GM23338 (cell line): ENCODE measurements at regions not wholly inside any gene's neighbourhood (a gene's known extent, or its start where the extent isn't known, plus 50 kb on each side); places are given as distances from the start of the nearest gene placed in this dataset.

Experiments used
- ATAC-seq: fragments of 200-7000 bp; cut with Tn5 transposase; 3 replicates; pipeline ENCODE4 v1.9.1; 2020
- DNase-seq: peaks from one replicate; pipeline ENCODE4 v3.0.0-alpha.2; 2015; ENCODE audit warnings: low spot score
- H2AFZ ChIP-seq: fragments of 200-600 bp; sonication (generic); 2 replicates; pipeline ENCODE4 v1.8.0; 2016; ENCODE audit warnings: antibody characterized with exemption, mild to moderate bottlenecking, moderate library complexity
- H3F3A ChIP-seq: fragments of 200-600 bp; sonication (generic); replicated peaks from 2 replicates; pipeline ENCODE4 v1.8.0; 2017; ENCODE audit warnings: antibody characterized with exemption, mixed run types, low read depth
- H3K27ac ChIP-seq: fragments of 200-600 bp; sonication (generic); 2 replicates; pipeline ENCODE4 v1.6.1; 2016; ENCODE audit warnings: low read depth
- H3K27me3 ChIP-seq: fragments of 200-600 bp; sonication (generic); 2 replicates; pipeline ENCODE4 v1.8.0; 2016; ENCODE audit warnings: mild to moderate bottlenecking, mixed run types, moderate library complexity; ENCODE audit not compliant: insufficient read depth
- H3K36me3 ChIP-seq: fragments of 200-600 bp; sonication (generic); 2 replicates; pipeline ENCODE4 v1.8.0; 2016; ENCODE audit warnings: mild to moderate bottlenecking; ENCODE audit not compliant: insufficient read depth
- H3K4me1 ChIP-seq: fragments of 200-600 bp; sonication (generic); 2 replicates; pipeline ENCODE4 v1.8.0; 2016; ENCODE audit warnings: mild to moderate bottlenecking, moderate library complexity; ENCODE audit not compliant: insufficient read depth
- H3K4me2 ChIP-seq: fragments of 200-600 bp; sonication (generic); 2 replicates; pipeline ENCODE4 v1.7.1; 2017; ENCODE audit warnings: mixed run types
- H3K4me3 ChIP-seq: fragments of 200-600 bp; sonication (generic); 2 replicates; pipeline ENCODE4 v1.6.1; 2016; ENCODE audit warnings: mixed run types
- H3K79me2 ChIP-seq: fragments of 200-600 bp; sonication (generic); replicated peaks from 2 replicates; pipeline ENCODE4 v1.8.0; 2017; ENCODE audit warnings: mild to moderate bottlenecking; ENCODE audit not compliant: insufficient read depth
- H3K9me2 ChIP-seq: fragments of 200-600 bp; sonication (generic); 2 replicates; pipeline ENCODE4 v1.8.0; 2017; ENCODE audit not compliant: insufficient read depth
- H4K20me1 ChIP-seq: fragments of 200-600 bp; sonication (generic); replicated peaks from 2 replicates; pipeline ENCODE4 v1.8.0; 2017; ENCODE audit warnings: mild to moderate bottlenecking; ENCODE audit not compliant: insufficient read depth
- H3K27ac Mint-ChIP-seq: 2 replicates; pipeline ENCODE4 v1.8.0; 2020; ENCODE audit warnings: inconsistent platforms, mild to moderate bottlenecking, moderate library complexity, mixed read lengths
- H3K27me3 Mint-ChIP-seq: 3 replicates; pipeline ENCODE4 v1.8.0; 2022; ENCODE audit warnings: low read depth, mild to moderate bottlenecking, moderate library complexity, mixed read lengths, inconsistent platforms; ENCODE audit not compliant: insufficient read depth, poor library complexity
- H3K36me3 Mint-ChIP-seq: 3 replicates; pipeline ENCODE4 v1.8.0; 2021; ENCODE audit warnings: low read depth, mild to moderate bottlenecking, inconsistent platforms, moderate library complexity, mixed read lengths
- H3K4me1 Mint-ChIP-seq: 3 replicates; pipeline ENCODE4 v1.8.0; 2020; ENCODE audit warnings: mild to moderate bottlenecking, inconsistent platforms, mixed read lengths
- H3K4me3 Mint-ChIP-seq: 3 replicates; pipeline ENCODE4 v1.8.0; 2021; ENCODE audit warnings: moderate library complexity, mild to moderate bottlenecking, inconsistent platforms, mixed read lengths
- H3K9me3 Mint-ChIP-seq: 3 replicates; pipeline ENCODE4 v1.8.0; 2020; ENCODE audit warnings: moderate library complexity, mild to moderate bottlenecking, inconsistent platforms, mixed read lengths
- EZH2 ChIP-seq: fragments of 200-600 bp; sonication (generic); IDR thresholded peaks from one replicate; pipeline ENCODE4 v1.8.0; 2017; ENCODE audit warnings: antibody characterized with exemption, mild to moderate bottlenecking, low read depth; ENCODE audit not compliant: unreplicated experiment
- JUNB ChIP-seq: IDR thresholded peaks from one replicate; pipeline ENCODE4 v1.6.1; 2016; ENCODE audit warnings: antibody characterized with exemption; ENCODE audit not compliant: unreplicated experiment
- ZNF331 ChIP-seq: fragments of 250-450 bp; sonication (Bioruptor Pico); IDR thresholded peaks from 2 replicates; pipeline ENCODE4 v1.5.0; 2020; ENCODE audit warnings: low read depth, mild to moderate bottlenecking, moderate library complexity
- TF ChIP-seq, protein P1 (sequence below), 2 experiments: fragments of 200-600 bp in 1 of 2; sonication (generic) in 1 of 2; conservative IDR thresholded peaks; 2 replicates each; pipeline versions ENCODE4 v1.5.1 to v1.6.1; 2016 to 2017; ENCODE audit warnings: antibody characterized with exemption in 2 of 2, low read depth in 2 of 2, mild to moderate bottlenecking in 2 of 2, moderate library complexity in 1 of 2
- TF ChIP-seq, protein P2 (sequence below): fragments of 250-450 bp; sonication (Bioruptor Pico); IDR thresholded peaks from 2 replicates; pipeline ENCODE4 v1.5.0; 2020; ENCODE audit warnings: mild to moderate bottlenecking, moderate library complexity
- TF ChIP-seq, protein P3 (sequence below): IDR thresholded peaks from one replicate; pipeline ENCODE4 v1.6.1; 2018; ENCODE audit warnings: antibody characterized with exemption; ENCODE audit not compliant: unreplicated experiment
- TF ChIP-seq, protein P4 (sequence below): IDR thresholded peaks from 2 replicates; pipeline ENCODE4 v1.6.1; 2016; ENCODE audit warnings: antibody characterized with exemption

DNA sequence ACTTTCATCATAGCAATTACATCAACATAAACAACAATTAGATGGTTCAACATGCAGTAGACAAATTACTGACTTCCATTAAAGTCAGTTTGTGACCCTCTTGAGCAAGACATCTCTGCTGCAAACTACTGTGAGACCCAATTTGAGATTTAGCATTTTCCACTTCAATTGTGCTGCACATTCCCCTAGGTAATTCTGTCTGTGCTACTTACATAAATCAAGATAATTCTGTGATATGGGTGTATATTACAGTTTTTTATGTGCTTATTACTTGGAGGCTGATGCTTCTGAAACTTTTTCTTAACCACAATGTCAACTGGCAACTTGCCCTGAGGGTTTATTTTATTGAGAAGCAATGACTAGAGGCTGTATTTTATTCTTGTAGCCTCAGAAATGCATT lies 1714.4 kb downstream of the OLFM4 start:
- Mint-ChIP-seq H3K36me3 (peaks cover 6% of the 10 kb centered on the region; the same call in 2 of the 3 replicates), H3K27me3 (no peaks in the 10 kb centered on the region), H3K27ac (no peak overlapping the region), H3K9me3 (peaks cover 2% of the 10 kb centered on the region; the same call in 2 of the 3 replicates), H3K4me3 (no peak overlapping the region), H3K4me1 (no peaks in the 10 kb centered on the region)
- no peak overlapping the region for H3K27ac ChIP-seq
- H3K27me3 ChIP-seq = no peaks in the 10 kb centered on the region
- H2AFZ ChIP-seq = no peak overlapping the region
- ATAC-seq (no peak), DNase-seq (no peak)
- no peaks in the 10 kb centered on the region for H4K20me1 ChIP-seq
- no peak for TF ChIP-seq ZNF331 (CRISPR knock-in tag)
- no peak for TF ChIP-seq JUNB
- TF ChIP-seq EZH2 = no peak
- H3F3A ChIP-seq = no peaks in the 10 kb centered on the region
- no peaks in the 10 kb centered on the region for H3K36me3 ChIP-seq
- no peak overlapping the region for H3K4me2 ChIP-seq
- H3K9me2 ChIP-seq = no peaks in the 10 kb centered on the region
- H3K4me1 ChIP-seq = no peaks in the 10 kb centered on the region
- H3K79me2 ChIP-seq = no peaks in the 10 kb centered on the region
- H3K4me3 ChIP-seq = no peak overlapping the region

DNA sequence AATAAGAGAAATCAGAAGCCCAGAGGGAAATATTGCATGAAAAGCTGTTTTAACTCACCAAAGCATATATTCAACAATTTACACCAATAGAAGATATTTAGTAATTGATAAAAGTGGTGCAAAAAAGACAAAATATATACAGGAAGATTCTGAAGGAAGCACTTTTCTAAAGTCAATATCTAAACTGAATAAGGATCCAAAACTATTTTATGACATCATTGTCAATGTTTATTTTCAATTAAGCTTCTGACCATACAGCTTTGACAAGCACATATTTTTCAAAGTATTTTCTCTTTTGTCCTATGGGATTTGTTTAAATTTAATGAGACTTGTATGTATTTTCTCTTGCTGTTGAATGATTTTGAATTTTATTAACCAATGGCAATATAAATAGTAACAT lies 1716.1 kb downstream of the OLFM4 start:
- H3K4me1 ChIP-seq = no peaks in the 10 kb centered on the region
- H3K27ac ChIP-seq = no peak overlapping the region
- Mint-ChIP-seq H3K4me1 (no peaks in the 10 kb centered on the region), H3K36me3 (peaks cover 2% of the 10 kb centered on the region; the same call in 2 of the 3 replicates), H3K27ac (no peak overlapping the region), H3K27me3 (no peaks in the 10 kb centered on the region), H3K9me3 (peaks cover 2% of the 10 kb centered on the region; the same call in 2 of the 3 replicates), H3K4me3 (no peak overlapping the region)
- no peaks in the 10 kb centered on the region for H3K79me2 ChIP-seq
- no peak for DNase-seq
- H3K27me3 ChIP-seq = no peaks in the 10 kb centered on the region
- no peak overlapping the region for H3K4me2 ChIP-seq
- no peak overlapping the region for H3K4me3 ChIP-seq
- TF ChIP-seq, protein P1, sequence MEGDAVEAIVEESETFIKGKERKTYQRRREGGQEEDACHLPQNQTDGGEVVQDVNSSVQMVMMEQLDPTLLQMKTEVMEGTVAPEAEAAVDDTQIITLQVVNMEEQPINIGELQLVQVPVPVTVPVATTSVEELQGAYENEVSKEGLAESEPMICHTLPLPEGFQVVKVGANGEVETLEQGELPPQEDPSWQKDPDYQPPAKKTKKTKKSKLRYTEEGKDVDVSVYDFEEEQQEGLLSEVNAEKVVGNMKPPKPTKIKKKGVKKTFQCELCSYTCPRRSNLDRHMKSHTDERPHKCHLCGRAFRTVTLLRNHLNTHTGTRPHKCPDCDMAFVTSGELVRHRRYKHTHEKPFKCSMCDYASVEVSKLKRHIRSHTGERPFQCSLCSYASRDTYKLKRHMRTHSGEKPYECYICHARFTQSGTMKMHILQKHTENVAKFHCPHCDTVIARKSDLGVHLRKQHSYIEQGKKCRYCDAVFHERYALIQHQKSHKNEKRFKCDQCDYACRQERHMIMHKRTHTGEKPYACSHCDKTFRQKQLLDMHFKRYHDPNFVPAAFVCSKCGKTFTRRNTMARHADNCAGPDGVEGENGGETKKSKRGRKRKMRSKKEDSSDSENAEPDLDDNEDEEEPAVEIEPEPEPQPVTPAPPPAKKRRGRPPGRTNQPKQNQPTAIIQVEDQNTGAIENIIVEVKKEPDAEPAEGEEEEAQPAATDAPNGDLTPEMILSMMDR (conservative IDR thresholded peaks at IDR 0.05; ENCODE audit: low read depth in 2 of 2) = no peak
- TF ChIP-seq, protein P2, sequence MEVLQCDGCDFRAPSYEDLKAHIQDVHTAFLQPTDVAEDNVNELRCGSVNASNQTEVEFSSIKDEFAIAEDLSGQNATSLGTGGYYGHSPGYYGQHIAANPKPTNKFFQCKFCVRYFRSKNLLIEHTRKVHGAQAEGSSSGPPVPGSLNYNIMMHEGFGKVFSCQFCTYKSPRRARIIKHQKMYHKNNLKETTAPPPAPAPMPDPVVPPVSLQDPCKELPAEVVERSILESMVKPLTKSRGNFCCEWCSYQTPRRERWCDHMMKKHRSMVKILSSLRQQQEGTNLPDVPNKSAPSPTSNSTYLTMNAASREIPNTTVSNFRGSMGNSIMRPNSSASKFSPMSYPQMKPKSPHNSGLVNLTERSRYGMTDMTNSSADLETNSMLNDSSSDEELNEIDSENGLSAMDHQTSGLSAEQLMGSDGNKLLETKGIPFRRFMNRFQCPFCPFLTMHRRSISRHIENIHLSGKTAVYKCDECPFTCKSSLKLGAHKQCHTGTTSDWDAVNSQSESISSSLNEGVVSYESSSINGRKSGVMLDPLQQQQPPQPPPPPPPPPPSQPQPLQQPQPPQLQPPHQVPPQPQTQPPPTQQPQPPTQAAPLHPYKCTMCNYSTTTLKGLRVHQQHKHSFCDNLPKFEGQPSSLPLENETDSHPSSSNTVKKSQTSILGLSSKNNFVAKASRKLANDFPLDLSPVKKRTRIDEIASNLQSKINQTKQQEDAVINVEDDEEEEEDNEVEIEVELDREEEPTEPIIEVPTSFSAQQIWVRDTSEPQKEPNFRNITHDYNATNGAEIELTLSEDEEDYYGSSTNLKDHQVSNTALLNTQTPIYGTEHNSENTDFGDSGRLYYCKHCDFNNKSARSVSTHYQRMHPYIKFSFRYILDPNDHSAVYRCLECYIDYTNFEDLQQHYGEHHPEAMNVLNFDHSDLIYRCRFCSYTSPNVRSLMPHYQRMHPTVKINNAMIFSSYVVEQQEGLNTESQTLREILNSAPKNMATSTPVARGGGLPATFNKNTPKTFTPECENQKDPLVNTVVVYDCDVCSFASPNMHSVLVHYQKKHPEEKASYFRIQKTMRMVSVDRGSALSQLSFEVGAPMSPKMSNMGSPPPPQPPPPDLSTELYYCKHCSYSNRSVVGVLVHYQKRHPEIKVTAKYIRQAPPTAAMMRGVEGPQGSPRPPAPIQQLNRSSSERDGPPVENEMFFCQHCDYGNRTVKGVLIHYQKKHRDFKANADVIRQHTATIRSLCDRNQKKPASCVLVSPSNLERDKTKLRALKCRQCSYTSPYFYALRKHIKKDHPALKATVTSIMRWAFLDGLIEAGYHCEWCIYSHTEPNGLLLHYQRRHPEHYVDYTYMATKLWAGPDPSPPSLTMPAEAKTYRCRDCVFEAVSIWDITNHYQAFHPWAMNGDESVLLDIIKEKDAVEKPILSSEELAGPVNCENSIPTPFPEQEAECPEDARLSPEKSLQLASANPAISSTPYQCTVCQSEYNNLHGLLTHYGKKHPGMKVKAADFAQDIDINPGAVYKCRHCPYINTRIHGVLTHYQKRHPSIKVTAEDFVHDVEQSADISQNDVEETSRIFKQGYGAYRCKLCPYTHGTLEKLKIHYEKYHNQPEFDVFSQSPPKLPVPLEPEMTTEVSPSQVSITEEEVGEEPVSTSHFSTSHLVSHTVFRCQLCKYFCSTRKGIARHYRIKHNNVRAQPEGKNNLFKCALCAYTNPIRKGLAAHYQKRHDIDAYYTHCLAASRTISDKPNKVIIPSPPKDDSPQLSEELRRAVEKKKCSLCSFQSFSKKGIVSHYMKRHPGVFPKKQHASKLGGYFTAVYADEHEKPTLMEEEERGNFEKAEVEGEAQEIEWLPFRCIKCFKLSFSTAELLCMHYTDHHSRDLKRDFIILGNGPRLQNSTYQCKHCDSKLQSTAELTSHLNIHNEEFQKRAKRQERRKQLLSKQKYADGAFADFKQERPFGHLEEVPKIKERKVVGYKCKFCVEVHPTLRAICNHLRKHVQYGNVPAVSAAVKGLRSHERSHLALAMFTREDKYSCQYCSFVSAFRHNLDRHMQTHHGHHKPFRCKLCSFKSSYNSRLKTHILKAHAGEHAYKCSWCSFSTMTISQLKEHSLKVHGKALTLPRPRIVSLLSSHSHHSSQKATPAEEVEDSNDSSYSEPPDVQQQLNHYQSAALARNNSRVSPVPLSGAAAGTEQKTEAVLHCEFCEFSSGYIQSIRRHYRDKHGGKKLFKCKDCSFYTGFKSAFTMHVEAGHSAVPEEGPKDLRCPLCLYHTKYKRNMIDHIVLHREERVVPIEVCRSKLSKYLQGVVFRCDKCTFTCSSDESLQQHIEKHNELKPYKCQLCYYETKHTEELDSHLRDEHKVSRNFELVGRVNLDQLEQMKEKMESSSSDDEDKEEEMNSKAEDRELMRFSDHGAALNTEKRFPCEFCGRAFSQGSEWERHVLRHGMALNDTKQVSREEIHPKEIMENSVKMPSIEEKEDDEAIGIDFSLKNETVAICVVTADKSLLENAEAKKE (CRISPR knock-in tag) = no peak
- TF ChIP-seq, protein P3, sequence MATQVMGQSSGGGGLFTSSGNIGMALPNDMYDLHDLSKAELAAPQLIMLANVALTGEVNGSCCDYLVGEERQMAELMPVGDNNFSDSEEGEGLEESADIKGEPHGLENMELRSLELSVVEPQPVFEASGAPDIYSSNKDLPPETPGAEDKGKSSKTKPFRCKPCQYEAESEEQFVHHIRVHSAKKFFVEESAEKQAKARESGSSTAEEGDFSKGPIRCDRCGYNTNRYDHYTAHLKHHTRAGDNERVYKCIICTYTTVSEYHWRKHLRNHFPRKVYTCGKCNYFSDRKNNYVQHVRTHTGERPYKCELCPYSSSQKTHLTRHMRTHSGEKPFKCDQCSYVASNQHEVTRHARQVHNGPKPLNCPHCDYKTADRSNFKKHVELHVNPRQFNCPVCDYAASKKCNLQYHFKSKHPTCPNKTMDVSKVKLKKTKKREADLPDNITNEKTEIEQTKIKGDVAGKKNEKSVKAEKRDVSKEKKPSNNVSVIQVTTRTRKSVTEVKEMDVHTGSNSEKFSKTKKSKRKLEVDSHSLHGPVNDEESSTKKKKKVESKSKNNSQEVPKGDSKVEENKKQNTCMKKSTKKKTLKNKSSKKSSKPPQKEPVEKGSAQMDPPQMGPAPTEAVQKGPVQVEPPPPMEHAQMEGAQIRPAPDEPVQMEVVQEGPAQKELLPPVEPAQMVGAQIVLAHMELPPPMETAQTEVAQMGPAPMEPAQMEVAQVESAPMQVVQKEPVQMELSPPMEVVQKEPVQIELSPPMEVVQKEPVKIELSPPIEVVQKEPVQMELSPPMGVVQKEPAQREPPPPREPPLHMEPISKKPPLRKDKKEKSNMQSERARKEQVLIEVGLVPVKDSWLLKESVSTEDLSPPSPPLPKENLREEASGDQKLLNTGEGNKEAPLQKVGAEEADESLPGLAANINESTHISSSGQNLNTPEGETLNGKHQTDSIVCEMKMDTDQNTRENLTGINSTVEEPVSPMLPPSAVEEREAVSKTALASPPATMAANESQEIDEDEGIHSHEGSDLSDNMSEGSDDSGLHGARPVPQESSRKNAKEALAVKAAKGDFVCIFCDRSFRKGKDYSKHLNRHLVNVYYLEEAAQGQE = no peak
- TF ChIP-seq, protein P4, sequence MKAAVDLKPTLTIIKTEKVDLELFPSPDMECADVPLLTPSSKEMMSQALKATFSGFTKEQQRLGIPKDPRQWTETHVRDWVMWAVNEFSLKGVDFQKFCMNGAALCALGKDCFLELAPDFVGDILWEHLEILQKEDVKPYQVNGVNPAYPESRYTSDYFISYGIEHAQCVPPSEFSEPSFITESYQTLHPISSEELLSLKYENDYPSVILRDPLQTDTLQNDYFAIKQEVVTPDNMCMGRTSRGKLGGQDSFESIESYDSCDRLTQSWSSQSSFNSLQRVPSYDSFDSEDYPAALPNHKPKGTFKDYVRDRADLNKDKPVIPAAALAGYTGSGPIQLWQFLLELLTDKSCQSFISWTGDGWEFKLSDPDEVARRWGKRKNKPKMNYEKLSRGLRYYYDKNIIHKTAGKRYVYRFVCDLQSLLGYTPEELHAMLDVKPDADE = no peak
- H4K20me1 ChIP-seq = no peaks in the 10 kb centered on the region
- no peak overlapping the region for H2AFZ ChIP-seq
- no peaks in the 10 kb centered on the region for H3F3A ChIP-seq
- no peaks in the 10 kb centered on the region for H3K9me2 ChIP-seq
- H3K36me3 ChIP-seq = no peaks in the 10 kb centered on the region
- ATAC-seq = no peak
